Activated T-helper 17 cell treated with anti-CD3 and anti-CD28 coated beads, Interleukin-2, amount 50 U/mL, for 72 hours (primary cell): ENCODE measurements at regions not wholly inside any gene's neighbourhood (a gene's known extent, or its start where the extent isn't known, plus 50 kb on each side); places are given as distances from the start of the nearest gene placed in this dataset.
"Not testable (repeated sequence)": the region's sequence is repeated elsewhere in the genome, so short reads cannot be mapped to it uniquely, and the experiment has no call there.

Experiments used
- ATAC-seq: fragments of 150-1000 bp; cut with Tn5 transposase; replicated peaks from 2 replicates; pipeline ENCODE4 v1.10.0; 2021; ENCODE audit warnings: mild to moderate bottlenecking, moderate library complexity
- H3K27ac Mint-ChIP-seq: one replicate; pipeline ENCODE4 v1.8.0; 2022; ENCODE audit warnings: mixed read lengths
- H3K27me3 Mint-ChIP-seq: one replicate; pipeline ENCODE4 v1.8.0; 2022; ENCODE audit warnings: mixed read lengths
- H3K36me3 Mint-ChIP-seq: one replicate; pipeline ENCODE4 v1.8.0; 2022; ENCODE audit warnings: low read depth, mild to moderate bottlenecking, mixed read lengths
- H3K4me1 Mint-ChIP-seq: one replicate; pipeline ENCODE4 v1.8.0; 2022; ENCODE audit warnings: mixed read lengths
- H3K4me3 Mint-ChIP-seq: one replicate; pipeline ENCODE4 v1.8.0; 2022; ENCODE audit warnings: mild to moderate bottlenecking, mixed read lengths
- H3K9me3 Mint-ChIP-seq: one replicate; pipeline ENCODE4 v1.8.0; 2022; ENCODE audit warnings: mixed read lengths

GRCh38 chr4:164606478-164606877 lies 147.5 kb upstream of the SMIM31 start:
- ATAC-seq, result no peak
- Mint-ChIP-seq H3K27me3 (no peaks in the 10 kb centered on the region), H3K4me1 (no peaks in the 10 kb centered on the region), H3K27ac (no peak overlapping the region), H3K4me3 (no peak overlapping the region), H3K9me3 (peaks cover 4% of the 10 kb centered on the region), H3K36me3 (no peaks in the 10 kb centered on the region)

GRCh38 chr4:164613256-164613655 lies 140.7 kb upstream of the SMIM31 start:
- Mint-ChIP-seq H3K4me3 (no peak overlapping the region), H3K27me3 (no peaks in the 10 kb centered on the region), H3K36me3 (no peaks in the 10 kb centered on the region), H3K9me3 (peaks cover 4% of the 10 kb centered on the region), H3K4me1 (no peaks in the 10 kb centered on the region), H3K27ac (no peak overlapping the region)
- no peak for ATAC-seq

- Mint-ChIP-seq H3K27ac (no peak overlapping the region), H3K4me3 (no peak overlapping the region), H3K36me3 (no peaks in the 10 kb centered on the region), H3K27me3 (no peaks in the 10 kb centered on the region), H3K4me1 (no peaks in the 10 kb centered on the region), H3K9me3 (peaks cover 4% of the 10 kb centered on the region)
- no peak for ATAC-seq
Observed at GRCh38 chr4:164613792-164614191, 140.1 kb upstream of the SMIM31 start.

GRCh38 chr4:164614329-164614728 lies 139.6 kb upstream of the SMIM31 start:
- Mint-ChIP-seq H3K4me3 (no peak overlapping the region), H3K4me1 (no peaks in the 10 kb centered on the region), H3K27me3 (no peaks in the 10 kb centered on the region), H3K36me3 (no peaks in the 10 kb centered on the region), H3K9me3 (peaks cover 4% of the 10 kb centered on the region), H3K27ac (no peak overlapping the region)
- no peak for ATAC-seq

GRCh38 chr4:164614999-164615398 lies 138.9 kb upstream of the SMIM31 start:
- H3K4me3 Mint-ChIP-seq, result no peak overlapping the region
- H3K9me3 Mint-ChIP-seq, result peaks cover 4% of the 10 kb centered on the region
- ATAC-seq, result no peak
- H3K4me1 Mint-ChIP-seq, result no peaks in the 10 kb centered on the region
- H3K27ac Mint-ChIP-seq, result no peak overlapping the region
- no peaks in the 10 kb centered on the region for H3K27me3 Mint-ChIP-seq
- no peaks in the 10 kb centered on the region for H3K36me3 Mint-ChIP-seq

DNA sequence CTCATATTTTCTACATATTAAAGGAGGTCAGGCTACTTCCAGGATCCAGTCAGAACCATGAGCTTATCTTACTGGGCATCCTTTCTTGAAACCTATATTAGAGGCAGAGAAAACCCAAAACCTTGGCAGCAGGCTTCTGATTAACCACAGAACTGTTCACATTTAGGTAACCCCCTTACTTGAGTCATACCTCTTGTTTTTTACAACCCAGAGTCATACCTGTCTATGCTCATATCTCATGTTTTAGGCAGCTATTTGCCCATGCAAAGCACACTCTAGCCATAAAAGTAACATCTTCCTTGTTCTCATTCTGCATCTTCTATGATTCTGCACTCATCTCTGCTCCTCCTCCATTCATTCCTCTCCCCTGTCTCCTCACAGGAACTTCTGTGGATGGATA lies 138.0 kb upstream of the SMIM31 start:
- H3K9me3 Mint-ChIP-seq, result no peaks in the 10 kb centered on the region
- H3K4me1 Mint-ChIP-seq, result no peaks in the 10 kb centered on the region
- H3K27me3 Mint-ChIP-seq, result no peaks in the 10 kb centered on the region
- H3K4me3 Mint-ChIP-seq, result no peak overlapping the region
- ATAC-seq, result peak; percentile 12
- H3K36me3 Mint-ChIP-seq, result no peaks in the 10 kb centered on the region
- no peak overlapping the region for H3K27ac Mint-ChIP-seq

DNA sequence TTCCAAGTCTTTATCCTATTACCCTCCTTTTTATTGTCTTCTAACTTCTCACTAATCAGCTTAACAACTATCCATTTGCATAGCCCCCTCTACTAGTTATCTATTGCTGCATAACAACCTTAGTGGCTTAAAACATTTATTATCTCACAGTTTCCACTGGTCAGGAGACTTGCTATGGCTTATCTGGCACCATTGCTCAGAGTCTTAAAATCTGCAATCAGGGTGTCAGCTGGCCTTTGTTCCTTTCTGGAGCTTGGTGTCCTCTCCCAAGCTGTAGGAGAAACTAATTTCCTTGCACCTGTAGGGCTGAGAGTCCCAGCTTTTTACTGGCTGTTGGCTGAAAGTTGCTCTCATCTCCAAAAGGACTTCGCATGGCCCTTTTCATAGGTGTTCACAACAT lies 137.0 kb upstream of the SMIM31 start:
- Mint-ChIP-seq H3K27me3 (no peaks in the 10 kb centered on the region), H3K4me3 (no peak overlapping the region), H3K4me1 (no peaks in the 10 kb centered on the region), H3K9me3 (no peaks in the 10 kb centered on the region), H3K27ac (no peak overlapping the region), H3K36me3 (no peaks in the 10 kb centered on the region)
- ATAC-seq, result no peak

DNA sequence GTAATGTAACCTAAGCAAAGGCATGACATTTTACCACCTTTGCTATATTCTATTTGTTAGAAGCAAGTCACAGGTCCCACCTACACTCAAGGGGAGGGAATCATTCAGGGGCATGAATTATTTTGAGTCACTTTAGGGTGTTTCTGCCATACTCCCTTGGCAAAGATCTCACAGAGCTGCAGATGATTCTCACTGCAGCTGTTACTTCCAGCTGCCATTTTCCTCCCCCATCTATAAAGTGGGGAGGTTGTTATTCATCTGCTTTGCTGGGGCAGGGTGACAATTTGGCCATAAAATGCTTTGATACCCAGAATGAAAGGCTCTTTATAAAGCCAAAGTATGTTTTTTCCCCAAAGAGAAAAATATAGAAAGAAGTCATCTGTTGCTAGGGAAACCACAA lies 136.5 kb upstream of the SMIM31 start:
- no peaks in the 10 kb centered on the region for H3K9me3 Mint-ChIP-seq
- no peaks in the 10 kb centered on the region for H3K27me3 Mint-ChIP-seq
- ATAC-seq, result no peak
- H3K36me3 Mint-ChIP-seq, result no peaks in the 10 kb centered on the region
- H3K4me3 Mint-ChIP-seq, result no peak overlapping the region
- H3K4me1 Mint-ChIP-seq, result no peaks in the 10 kb centered on the region
- H3K27ac Mint-ChIP-seq, result no peak overlapping the region

DNA sequence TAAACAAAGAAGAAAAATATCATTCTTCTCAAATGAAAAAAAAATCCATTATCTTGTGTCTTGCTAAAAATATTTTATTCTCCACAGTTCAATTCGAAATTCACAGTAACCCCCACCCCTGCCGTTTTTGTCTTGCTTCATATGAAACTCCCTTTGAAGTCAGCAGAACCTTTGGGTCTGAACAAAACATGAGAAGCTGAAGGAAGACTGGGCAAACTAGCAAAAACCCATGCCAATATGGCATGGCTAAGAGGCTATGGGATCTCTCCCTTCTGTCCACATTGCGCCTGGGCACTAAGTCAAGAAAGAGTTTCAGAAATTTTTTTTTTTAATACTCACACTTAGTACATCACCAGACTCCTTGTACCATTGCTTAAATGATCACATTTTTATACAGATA lies 136.0 kb upstream of the SMIM31 start:
- no peak overlapping the region for H3K4me3 Mint-ChIP-seq
- H3K9me3 Mint-ChIP-seq, result no peaks in the 10 kb centered on the region
- H3K27ac Mint-ChIP-seq, result no peak overlapping the region
- no peaks in the 10 kb centered on the region for H3K4me1 Mint-ChIP-seq
- no peaks in the 10 kb centered on the region for H3K36me3 Mint-ChIP-seq
- ATAC-seq, result no peak
- no peaks in the 10 kb centered on the region for H3K27me3 Mint-ChIP-seq

DNA sequence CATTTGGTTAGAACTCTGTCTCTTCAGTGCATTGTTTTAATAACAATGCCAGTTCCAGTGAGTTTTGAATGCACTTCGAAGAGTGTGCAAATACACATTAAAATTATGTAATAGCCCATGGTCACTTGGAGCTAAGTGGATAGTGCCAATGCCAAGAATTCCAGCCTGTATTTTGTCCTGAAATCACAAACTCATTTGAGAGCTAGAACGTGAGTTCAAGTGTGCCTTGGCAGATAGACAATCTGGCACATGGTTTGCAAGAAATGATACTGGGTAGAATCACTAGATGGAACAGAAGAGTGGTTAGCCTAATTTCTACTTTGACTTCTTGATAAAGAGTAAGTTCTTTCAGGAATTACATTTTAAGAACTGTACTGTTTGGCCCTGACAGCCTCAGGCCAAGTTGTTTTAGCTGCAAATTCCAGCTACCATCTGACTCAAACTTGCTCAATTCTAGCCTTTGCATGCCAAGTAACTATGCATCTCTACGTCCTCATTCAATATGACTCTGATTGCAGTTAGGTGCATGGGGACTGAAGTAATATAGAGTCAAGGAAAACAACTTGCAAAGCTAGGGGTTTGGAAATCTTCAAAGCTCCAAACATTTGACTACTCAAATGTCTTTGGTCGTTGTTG lies 131.9 kb upstream of the SMIM31 start:
- ATAC-seq, result no peak
- Mint-ChIP-seq H3K27ac (no peak overlapping the region), H3K36me3 (no peaks in the 10 kb centered on the region), H3K27me3 (no peaks in the 10 kb centered on the region), H3K4me3 (no peak overlapping the region), H3K4me1 (no peaks in the 10 kb centered on the region), H3K9me3 (peaks cover 6% of the 10 kb centered on the region)

DNA sequence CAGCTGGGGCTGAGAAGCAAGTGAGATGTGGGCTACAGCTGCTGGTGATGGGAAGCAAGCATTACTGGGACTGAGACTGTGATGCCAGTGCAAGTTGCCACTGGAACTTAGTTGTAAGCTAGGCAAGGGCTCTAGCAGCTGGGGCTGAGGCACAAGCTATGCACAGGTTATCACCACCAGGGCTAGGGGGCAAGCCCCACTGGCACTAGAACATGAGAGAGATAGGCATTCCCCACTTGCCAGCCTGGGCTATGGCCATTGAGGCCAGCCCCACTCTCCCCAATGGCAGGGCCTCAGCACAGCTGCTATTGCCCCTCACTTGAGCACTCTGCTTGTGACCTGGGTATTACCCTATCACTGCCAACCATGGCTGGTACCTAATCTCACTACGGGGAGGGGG lies 130.8 kb upstream of the SMIM31 start:
- Mint-ChIP-seq H3K9me3 (peaks cover 6% of the 10 kb centered on the region), H3K4me3 (no peak overlapping the region), H3K27me3 (no peaks in the 10 kb centered on the region), H3K27ac (no peak overlapping the region), H3K4me1 (no peaks in the 10 kb centered on the region), H3K36me3 (no peaks in the 10 kb centered on the region)
- ATAC-seq, result no peak

- Mint-ChIP-seq H3K9me3 (no peaks in the 10 kb centered on the region), H3K4me1 (no peaks in the 10 kb centered on the region), H3K27ac (no peak overlapping the region), H3K4me3 (no peak overlapping the region), H3K36me3 (no peaks in the 10 kb centered on the region), H3K27me3 (no peaks in the 10 kb centered on the region)
- no peak for ATAC-seq
Observed at GRCh38 chr4:164639001-164639400, 114.9 kb upstream of the SMIM31 start.

DNA sequence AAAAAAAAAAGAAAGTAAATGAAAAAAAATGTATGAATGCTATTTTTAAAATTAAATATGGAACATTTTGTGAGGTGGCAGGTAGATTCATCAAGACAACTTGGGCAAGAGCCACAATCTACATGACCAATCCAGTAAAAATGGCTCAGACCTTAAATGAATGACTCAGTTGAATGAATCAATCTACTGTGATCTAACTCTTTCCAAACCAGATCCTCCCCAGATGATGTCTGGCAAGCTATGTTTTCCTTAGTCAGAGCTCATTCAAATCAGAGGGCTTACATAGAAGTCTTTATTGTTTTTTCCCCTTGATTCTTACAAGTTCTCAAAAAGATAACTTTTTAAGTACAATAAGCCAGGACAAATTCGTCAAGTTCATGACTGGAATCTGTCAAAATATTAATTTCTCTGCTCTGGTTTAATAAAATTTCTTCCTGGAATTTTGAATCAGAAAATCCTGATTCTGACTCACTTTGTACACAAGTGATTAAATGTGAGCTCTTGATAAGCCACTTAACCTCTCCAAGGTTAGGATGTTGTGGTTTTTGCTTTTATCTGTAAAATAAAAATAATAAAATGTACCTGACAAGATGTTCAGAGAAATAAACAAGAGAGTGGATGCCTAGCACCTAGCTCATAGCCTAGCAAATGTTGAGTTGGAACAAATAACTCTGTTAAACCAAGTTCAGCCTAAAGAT lies 105.6 kb upstream of the SMIM31 start:
- Mint-ChIP-seq H3K36me3 (no peaks in the 10 kb centered on the region), H3K4me1 (no peaks in the 10 kb centered on the region), H3K4me3 (no peak overlapping the region), H3K27ac (no peak overlapping the region), H3K9me3 (peaks cover 8% of the 10 kb centered on the region), H3K27me3 (no peaks in the 10 kb centered on the region)
- ATAC-seq, result peak; percentile 60

- Mint-ChIP-seq H3K4me1 (no peaks in the 10 kb centered on the region), H3K4me3 (no peak overlapping the region), H3K9me3 (peaks cover 8% of the 10 kb centered on the region), H3K36me3 (no peaks in the 10 kb centered on the region), H3K27ac (no peak overlapping the region), H3K27me3 (no peaks in the 10 kb centered on the region)
- no peak for ATAC-seq
Observed at GRCh38 chr4:164648849-164649212, 105.1 kb upstream of the SMIM31 start.

GRCh38 chr4:164659765-164660164 lies 94.2 kb upstream of the SMIM31 start:
- Mint-ChIP-seq H3K9me3 (peaks cover 9% of the 10 kb centered on the region), H3K27ac (no peak overlapping the region), H3K27me3 (peaks cover 8% of the 10 kb centered on the region), H3K36me3 (no peaks in the 10 kb centered on the region), H3K4me3 (no peak overlapping the region), H3K4me1 (no peaks in the 10 kb centered on the region)
- ATAC-seq, result no peak

- H3K27ac Mint-ChIP-seq, result not testable (repeated sequence)
Observed at GRCh38 chr4:164676152-164676551, 77.8 kb upstream of the SMIM31 start.

More at GRCh38 chr4:164676152-164676551, 77.8 kb upstream of the SMIM31 start:
- not testable (repeated sequence) for H3K36me3 Mint-ChIP-seq, H3K27me3 Mint-ChIP-seq, H3K4me1 Mint-ChIP-seq, H3K4me3 Mint-ChIP-seq, ATAC-seq, H3K9me3 Mint-ChIP-seq
